ENCODE measurements at regions not wholly inside any gene's neighbourhood (a gene's known extent, or its start where the extent isn't known, plus 50 kb on each side); places are given as distances from the start of the nearest gene placed in this dataset.

- ChIA-PET CTCF (no interaction called here), POLR2A (no interaction called here)
- Histone ChIP-seq H3K27me3 (replicated peaks; ENCODE audit: control insufficient read depth, insufficient read depth, low read length) (no peaks in the 10 kb centered on the region), H3K4me3 (ENCODE audit: low read depth, low read length) (no peak overlapping the region), H3K4me1 (no peaks in the 10 kb centered on the region), H3K36me3 (ENCODE audit: control insufficient read depth, insufficient read depth, low read length) (no peaks in the 10 kb centered on the region), H3K9me3 (no peaks in the 10 kb centered on the region)
- Mint-ChIP-seq H3K4me3 (ENCODE audit: unreplicated experiment) (no peak overlapping the region), H3K27me3 (ENCODE audit: insufficient read depth, unreplicated experiment) (peaks cover 10% of the 10 kb centered on the region), H3K9me3 (ENCODE audit: unreplicated experiment) (no peaks in the 10 kb centered on the region), H3K36me3 (ENCODE audit: insufficient read depth, unreplicated experiment) (no peaks in the 10 kb centered on the region), H3K4me1 (ENCODE audit: low read depth, unreplicated experiment) (no peaks in the 10 kb centered on the region), H3K27ac (ENCODE audit: unreplicated experiment) (no peak overlapping the region)
- BruUV-seq (replicated peaks): no TSS peak
- TF ChIP-seq CTCF (IDR thresholded peaks at IDR 0.05; ENCODE audit: insufficient read depth in 1 of 2, low read depth in 1 of 2, low read length in 1 of 2, severe bottlenecking in 1 of 2, unreplicated experiment in 1 of 2): no peak
- no peak for DNase-seq
- intact Hi-C loops (cut with micrococcal nuclease; ENCODE audit: unreplicated experiment): no loop called here
Measured at GRCh38 chr3:55198554-55198953, 270.7 kb upstream of the LRTM1 start.

GRCh38 chr3:55197021-55197420, 269.2 kb upstream of the LRTM1 start:
- no TSS peak for BruUV-seq (replicated peaks)
- Histone ChIP-seq H3K4me1 (no peaks in the 10 kb centered on the region), H3K27me3 (replicated peaks; ENCODE audit: control insufficient read depth, insufficient read depth, low read length) (no peaks in the 10 kb centered on the region), H3K9me3 (no peaks in the 10 kb centered on the region), H3K36me3 (ENCODE audit: control insufficient read depth, insufficient read depth, low read length) (no peaks in the 10 kb centered on the region), H3K4me3 (ENCODE audit: low read depth, low read length) (no peak overlapping the region)
- Mint-ChIP-seq H3K4me3 (ENCODE audit: unreplicated experiment) (no peak overlapping the region), H3K36me3 (ENCODE audit: insufficient read depth, unreplicated experiment) (no peaks in the 10 kb centered on the region), H3K27ac (ENCODE audit: unreplicated experiment) (no peak overlapping the region), H3K4me1 (ENCODE audit: low read depth, unreplicated experiment) (no peaks in the 10 kb centered on the region), H3K9me3 (ENCODE audit: unreplicated experiment) (no peaks in the 10 kb centered on the region), H3K27me3 (ENCODE audit: insufficient read depth, unreplicated experiment) (peaks cover 3% of the 10 kb centered on the region)
- CTCF ChIA-PET: no interaction called here
- POLR2A ChIA-PET: no interaction called here
- no peak for DNase-seq
- intact Hi-C loops (cut with micrococcal nuclease; ENCODE audit: unreplicated experiment): no loop called here
- TF ChIP-seq CTCF (IDR thresholded peaks at IDR 0.05; ENCODE audit: insufficient read depth in 1 of 2, low read depth in 1 of 2, low read length in 1 of 2, severe bottlenecking in 1 of 2, unreplicated experiment in 1 of 2): no peak

GRCh38 chr3:55196495-55196894, 268.6 kb upstream of the LRTM1 start:
- ChIA-PET CTCF (no interaction called here), POLR2A (no interaction called here)
- Histone ChIP-seq H3K4me1 (no peaks in the 10 kb centered on the region), H3K36me3 (ENCODE audit: control insufficient read depth, insufficient read depth, low read length) (no peaks in the 10 kb centered on the region), H3K4me3 (ENCODE audit: low read depth, low read length) (no peak overlapping the region), H3K9me3 (no peaks in the 10 kb centered on the region), H3K27me3 (replicated peaks; ENCODE audit: control insufficient read depth, insufficient read depth, low read length) (no peaks in the 10 kb centered on the region)
- TF ChIP-seq CTCF (IDR thresholded peaks at IDR 0.05; ENCODE audit: insufficient read depth in 1 of 2, low read depth in 1 of 2, low read length in 1 of 2, severe bottlenecking in 1 of 2, unreplicated experiment in 1 of 2): no peak
- Mint-ChIP-seq H3K36me3 (ENCODE audit: insufficient read depth, unreplicated experiment) (no peaks in the 10 kb centered on the region), H3K4me3 (ENCODE audit: unreplicated experiment) (no peak overlapping the region), H3K27ac (ENCODE audit: unreplicated experiment) (no peak overlapping the region), H3K4me1 (ENCODE audit: low read depth, unreplicated experiment) (no peaks in the 10 kb centered on the region), H3K27me3 (ENCODE audit: insufficient read depth, unreplicated experiment) (peaks cover 3% of the 10 kb centered on the region), H3K9me3 (ENCODE audit: unreplicated experiment) (no peaks in the 10 kb centered on the region)
- no peak for DNase-seq
- BruUV-seq (replicated peaks): no TSS peak
- intact Hi-C loops (cut with micrococcal nuclease; ENCODE audit: unreplicated experiment): no loop called here

Measured in Caco-2 (cell line).